Activated CD4-positive, alpha-beta memory T cell treated with anti-CD3 and anti-CD28 coated beads, Interleukin-2, amount 10 ng/mL, durations not matched to agents 7 days and 5 days (primary cell): ENCODE measurements at regions not wholly inside any gene's neighbourhood (a gene's known extent, or its start where the extent isn't known, plus 50 kb on each side); places are given as distances from the start of the nearest gene placed in this dataset.
A peak's percentile ranks its signal among the peaks of the same experiment; 100 is the strongest.

Experiments used
- CTCF ChIA-PET: fragments of 350-600 bp; sonication (Branson Sonifier 250); formaldehyde crosslinking; loops from one replicate; lab custom pipeline; 2021; ENCODE audit warnings: antibody characterized with exemption, inconsistent platforms; lab: Charles Lee
- POLR2A ChIA-PET: fragments of 350-600 bp; sonication (Branson Sonifier 250); formaldehyde crosslinking; loops from one replicate; lab custom pipeline; 2021; ENCODE audit warnings: antibody characterized with exemption; lab: Charles Lee
- DNase-seq: peaks from one replicate; pipeline ENCODE4 v3.0.0-alpha.2; 2020
- H3K27ac Mint-ChIP-seq: one replicate; pipeline ENCODE4 v1.8.0; 2021; ENCODE audit warnings: mild to moderate bottlenecking, mixed read lengths
- H3K27me3 Mint-ChIP-seq: one replicate; pipeline ENCODE4 v1.8.0; 2021; ENCODE audit warnings: mixed read lengths
- H3K36me3 Mint-ChIP-seq: one replicate; pipeline ENCODE4 v1.8.0; 2021; ENCODE audit warnings: low read depth, mixed read lengths
- H3K4me1 Mint-ChIP-seq: one replicate; pipeline ENCODE4 v1.8.0; 2021; ENCODE audit warnings: mixed read lengths
- H3K4me3 Mint-ChIP-seq: one replicate; pipeline ENCODE4 v1.8.0; 2021; ENCODE audit warnings: mild to moderate bottlenecking, mixed read lengths
- H3K9me3 Mint-ChIP-seq: one replicate; pipeline ENCODE4 v1.8.0; 2021; ENCODE audit warnings: mixed read lengths

GRCh38 chr21:33977017-33977720 is 61.6 kb upstream of the ATP5PO start:
- POLR2A ChIA-PET, result interaction anchor here (0.9 to 16.4 kb wide), 13 partner anchors 9 to 390 kb away, joined by 3 to 270 read pairs (median 5); partner anchors contain the start of genes MRPS6 and SLC5A3
- DNase-seq, result no peak
- peaks cover 30% of the 10 kb centered on the region for H3K36me3 Mint-ChIP-seq
- H3K9me3 Mint-ChIP-seq, result no peaks in the 10 kb centered on the region
- H3K4me1 Mint-ChIP-seq, result peaks cover 80% of the 10 kb centered on the region
- H3K27me3 Mint-ChIP-seq, result no peaks in the 10 kb centered on the region
- peak overlapping the region; percentile 94 for H3K27ac Mint-ChIP-seq
- CTCF ChIA-PET, result interaction anchor here (0.6 to 4.2 kb wide), 5 partner anchors 28 to 572 kb away, joined by 3 to 27 read pairs (median 3); no protein-coding TSS in a partner anchor
- H3K4me3 Mint-ChIP-seq, result peak overlapping the region; percentile 62

- ChIA-PET POLR2A (interaction anchor here (0.7 to 16.4 kb wide), 20 partner anchors 10 to 1070 kb away, joined by 3 to 270 read pairs (median 4); partner anchors contain the start of genes MRPS6 and SLC5A3), CTCF (interaction anchor here (0.6 to 4.2 kb wide), 4 partner anchors 28 to 571 kb away, joined by 3 to 27 read pairs (median 10); no protein-coding TSS in a partner anchor)
- Mint-ChIP-seq H3K4me1 (peaks cover 81% of the 10 kb centered on the region), H3K36me3 (peaks cover 37% of the 10 kb centered on the region), H3K27me3 (no peaks in the 10 kb centered on the region), H3K4me3 (peak overlapping the region; percentile 62), H3K9me3 (no peaks in the 10 kb centered on the region), H3K27ac (peak overlapping the region; percentile 94)
- peak; percentile 58 for DNase-seq
These were observed 60.7 kb upstream of the ATP5PO start for GRCh38 chr21:33976082-33977016.

DNA sequence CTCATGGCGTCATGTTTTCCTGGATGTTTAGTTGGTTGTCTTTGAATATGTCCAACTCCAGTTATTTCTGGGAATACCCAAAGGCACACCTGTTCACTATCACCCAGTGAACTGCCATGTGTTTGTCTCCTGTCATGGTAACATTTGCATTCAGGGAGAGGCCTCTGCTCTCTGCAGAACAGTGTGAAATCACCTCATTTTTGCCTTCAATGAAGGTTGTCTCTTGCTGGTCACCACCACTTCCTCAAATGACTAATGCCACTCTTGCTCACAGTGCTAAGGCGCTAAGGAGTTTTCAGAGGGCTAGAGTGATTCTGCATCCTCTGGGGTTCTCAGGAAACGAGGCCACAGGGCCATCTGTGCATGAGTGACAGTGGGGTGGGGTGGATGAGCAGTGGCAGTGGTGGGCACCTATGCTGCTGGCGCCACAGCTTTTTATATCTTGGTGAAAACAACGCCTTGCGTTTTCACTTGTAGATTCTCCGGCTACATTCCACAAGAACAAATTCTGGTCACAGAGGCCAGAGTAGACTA is 60.0 kb upstream of the ATP5PO start:
- Mint-ChIP-seq H3K36me3 (peaks cover 37% of the 10 kb centered on the region), H3K9me3 (no peaks in the 10 kb centered on the region), H3K27ac (peak overlapping the region; percentile 94), H3K4me1 (peaks cover 74% of the 10 kb centered on the region), H3K27me3 (no peaks in the 10 kb centered on the region), H3K4me3 (peak overlapping the region; percentile 62)
- POLR2A ChIA-PET, result interaction anchor here (1.0 to 16.4 kb wide), 17 partner anchors 9 to 1071 kb away, joined by 3 to 270 read pairs (median 6); partner anchors contain the start of genes MRPS6 and SLC5A3
- CTCF ChIA-PET, result interaction anchor here (3.3 to 4.2 kb wide), 2 partner anchors 27 to 52 kb away, joined by 16 to 27 read pairs; no protein-coding TSS in a partner anchor
- DNase-seq, result peak; percentile 77

DNA sequence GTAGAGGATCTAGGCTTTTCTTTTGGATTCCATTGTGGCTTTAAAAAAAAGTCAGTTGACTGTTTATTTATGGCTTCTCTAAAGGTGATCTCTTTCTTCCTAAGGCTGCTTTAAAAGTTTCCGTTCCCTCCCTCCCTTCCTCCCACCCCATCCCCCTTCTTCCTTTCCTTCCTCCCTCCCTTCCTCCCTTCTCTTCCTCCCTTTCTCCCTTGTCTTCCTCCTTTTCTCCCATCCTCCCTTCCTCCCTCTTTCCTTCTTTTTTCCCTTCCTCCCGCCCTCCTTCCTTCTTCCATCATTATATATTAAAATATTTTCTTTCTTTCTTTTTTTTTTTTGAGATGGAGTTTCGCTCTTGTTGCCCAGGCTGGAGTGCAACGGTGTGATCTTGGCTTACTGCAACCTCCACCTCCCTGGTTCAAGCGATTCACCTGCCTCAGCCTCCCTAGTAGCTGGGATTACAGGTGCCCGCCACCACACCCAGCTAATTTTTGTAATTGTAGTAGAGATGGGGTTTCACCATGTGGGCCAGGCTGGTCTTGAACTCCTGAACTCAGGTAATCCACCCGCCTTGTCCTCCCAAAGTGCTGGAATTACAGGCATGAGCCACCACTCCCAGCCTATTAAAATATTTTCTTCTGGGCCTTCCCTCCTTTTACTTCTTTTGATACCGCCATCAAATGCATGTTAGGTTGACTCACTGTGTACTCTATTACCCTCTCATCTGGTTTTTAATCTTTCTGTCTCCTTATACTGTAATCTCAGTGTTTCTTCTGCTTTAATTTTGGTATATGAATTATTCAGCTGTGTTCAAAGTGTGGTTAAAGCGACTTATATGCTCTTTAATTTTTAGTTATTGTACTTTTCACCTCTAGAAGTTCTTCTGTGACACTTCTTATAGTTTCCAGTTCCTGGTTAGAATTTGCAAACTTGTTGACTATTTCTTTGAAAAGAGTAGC is 59.2 kb upstream of the ATP5PO start:
- peaks cover 67% of the 10 kb centered on the region for H3K4me1 Mint-ChIP-seq
- peak overlapping the region; percentile 94 for H3K27ac Mint-ChIP-seq
- no peak for DNase-seq
- H3K9me3 Mint-ChIP-seq, result no peaks in the 10 kb centered on the region
- ChIA-PET POLR2A (interaction anchor here (1.2 to 16.4 kb wide), 10 partner anchors 9 to 393 kb away, joined by 4 to 270 read pairs (median 8); partner anchors contain the start of genes MRPS6 and SLC5A3), CTCF (interaction anchor here (3.3 to 4.2 kb wide), 2 partner anchors 26 to 51 kb away, joined by 16 to 27 read pairs; no protein-coding TSS in a partner anchor)
- H3K36me3 Mint-ChIP-seq, result peaks cover 44% of the 10 kb centered on the region
- H3K27me3 Mint-ChIP-seq, result no peaks in the 10 kb centered on the region
- peak overlapping the region; percentile 5 for H3K4me3 Mint-ChIP-seq

GRCh38 chr21:33973268-33973667 is 57.7 kb upstream of the ATP5PO start:
- H3K9me3 Mint-ChIP-seq, result peaks cover under 1% of the 10 kb centered on the region
- H3K4me3 Mint-ChIP-seq, result no peak overlapping the region
- POLR2A ChIA-PET, result interaction anchor here (1.3 to 16.4 kb wide), 2 partner anchors 22 to 40 kb away, joined by 3 to 270 read pairs; no protein-coding TSS in a partner anchor
- peak overlapping the region; percentile 28 for H3K27ac Mint-ChIP-seq
- H3K36me3 Mint-ChIP-seq, result peaks cover 48% of the 10 kb centered on the region
- no peak for DNase-seq
- no peaks in the 10 kb centered on the region for H3K27me3 Mint-ChIP-seq
- peaks cover 63% of the 10 kb centered on the region for H3K4me1 Mint-ChIP-seq
- CTCF ChIA-PET, result interaction anchor here (1.4 kb wide), 1 partner anchor 49 kb away, joined by 3 read pairs; no protein-coding TSS in a partner anchor

DNA sequence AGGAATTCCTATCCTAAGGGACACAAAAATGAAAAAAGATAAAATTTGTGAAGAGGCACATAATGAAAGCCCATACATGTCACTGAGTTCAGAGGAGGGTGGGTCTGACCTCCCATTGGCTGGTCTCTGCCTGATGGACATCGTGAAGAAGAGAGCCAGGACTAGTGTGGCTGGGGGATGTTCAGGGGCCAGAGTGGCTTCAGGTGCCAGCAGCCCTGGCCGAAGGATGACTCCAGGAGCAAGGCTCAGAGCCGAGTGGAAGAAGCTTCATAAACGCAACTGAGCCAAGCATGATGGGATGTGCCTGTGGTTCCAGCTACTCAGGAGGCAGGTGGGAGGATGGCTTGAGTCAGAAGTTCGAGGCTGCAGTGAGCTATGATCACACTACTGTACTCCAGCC is 56.9 kb upstream of the ATP5PO start:
- Mint-ChIP-seq H3K36me3 (peaks cover 51% of the 10 kb centered on the region), H3K4me1 (peaks cover 60% of the 10 kb centered on the region), H3K4me3 (no peak overlapping the region), H3K9me3 (peaks cover 3% of the 10 kb centered on the region), H3K27me3 (no peaks in the 10 kb centered on the region), H3K27ac (no peak overlapping the region)
- DNase-seq, result no peak
- POLR2A ChIA-PET, result interaction anchor here (1.3 to 16.4 kb wide), 2 partner anchors 22 to 40 kb away, joined by 3 to 270 read pairs; no protein-coding TSS in a partner anchor
- CTCF ChIA-PET, result interaction anchor here (1.2 to 2.5 kb wide), 2 partner anchors 14 to 49 kb away, joined by 3 to 9 read pairs; no protein-coding TSS in a partner anchor

- H3K36me3 Mint-ChIP-seq, result peaks cover 56% of the 10 kb centered on the region
- no peak for DNase-seq
- no peaks in the 10 kb centered on the region for H3K27me3 Mint-ChIP-seq
- H3K4me1 Mint-ChIP-seq, result peaks cover 50% of the 10 kb centered on the region
- H3K9me3 Mint-ChIP-seq, result peaks cover 3% of the 10 kb centered on the region
- no peak overlapping the region for H3K27ac Mint-ChIP-seq
- CTCF ChIA-PET, result interaction anchor here (1.2 to 2.5 kb wide), 2 partner anchors 13 to 48 kb away, joined by 3 to 9 read pairs; no protein-coding TSS in a partner anchor
- POLR2A ChIA-PET, result interaction anchor here (0.9 to 16.4 kb wide), 2 partner anchors 21 to 103 kb away, joined by 3 to 270 read pairs; no protein-coding TSS in a partner anchor
- H3K4me3 Mint-ChIP-seq, result no peak overlapping the region
These were observed 55.9 kb upstream of the ATP5PO start for GRCh38 chr21:33971492-33972013.

GRCh38 chr21:33969581-33969980 is 54.0 kb upstream of the ATP5PO start:
- DNase-seq, result no peak
- H3K27ac Mint-ChIP-seq, result no peak overlapping the region
- H3K4me3 Mint-ChIP-seq, result no peak overlapping the region
- H3K9me3 Mint-ChIP-seq, result peaks cover 3% of the 10 kb centered on the region
- POLR2A ChIA-PET, result interaction anchor here (0.9 to 16.4 kb wide), 8 partner anchors 10 to 378 kb away, joined by 3 to 270 read pairs (median 3); partner anchors contain the start of genes MRPS6 and SLC5A3
- no peaks in the 10 kb centered on the region for H3K27me3 Mint-ChIP-seq
- peaks cover 31% of the 10 kb centered on the region for H3K4me1 Mint-ChIP-seq
- H3K36me3 Mint-ChIP-seq, result peaks cover 51% of the 10 kb centered on the region
- CTCF ChIA-PET, result interaction anchor here (0.8 to 2.0 kb wide), 2 partner anchors 45 to 378 kb away, joined by 3 to 6 read pairs; no protein-coding TSS in a partner anchor

DNA sequence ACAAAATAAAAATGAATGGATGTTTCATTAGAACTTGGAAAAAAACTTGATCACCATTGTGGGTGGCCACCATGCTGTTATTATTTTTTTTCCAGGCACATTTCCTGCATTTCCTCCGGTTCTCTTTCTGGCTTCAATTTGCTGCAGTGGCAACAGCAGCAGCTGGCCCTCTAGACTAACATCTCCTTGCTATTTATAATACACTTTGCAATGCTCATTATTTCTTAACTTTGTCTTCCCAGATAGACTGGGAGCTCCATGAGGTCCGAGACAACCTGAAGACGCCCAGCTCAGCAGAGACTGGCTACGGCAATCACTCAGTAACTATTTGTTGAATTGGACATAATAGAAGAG is 53.4 kb upstream of the ATP5PO start:
- Mint-ChIP-seq H3K9me3 (peaks cover 3% of the 10 kb centered on the region), H3K36me3 (peaks cover 51% of the 10 kb centered on the region), H3K4me1 (peaks cover 27% of the 10 kb centered on the region), H3K4me3 (no peak overlapping the region), H3K27me3 (no peaks in the 10 kb centered on the region), H3K27ac (no peak overlapping the region)
- DNase-seq, result no peak
- ChIA-PET CTCF (interaction anchor here (0.8 to 2.0 kb wide), 3 partner anchors 20 to 379 kb away, joined by 3 to 6 read pairs (median 4); no protein-coding TSS in a partner anchor), POLR2A (interaction anchor here (0.9 to 16.4 kb wide), 8 partner anchors 8 to 104 kb away, joined by 3 to 270 read pairs (median 3); partner anchors contain the start of genes MRPS6 and SLC5A3)

DNA sequence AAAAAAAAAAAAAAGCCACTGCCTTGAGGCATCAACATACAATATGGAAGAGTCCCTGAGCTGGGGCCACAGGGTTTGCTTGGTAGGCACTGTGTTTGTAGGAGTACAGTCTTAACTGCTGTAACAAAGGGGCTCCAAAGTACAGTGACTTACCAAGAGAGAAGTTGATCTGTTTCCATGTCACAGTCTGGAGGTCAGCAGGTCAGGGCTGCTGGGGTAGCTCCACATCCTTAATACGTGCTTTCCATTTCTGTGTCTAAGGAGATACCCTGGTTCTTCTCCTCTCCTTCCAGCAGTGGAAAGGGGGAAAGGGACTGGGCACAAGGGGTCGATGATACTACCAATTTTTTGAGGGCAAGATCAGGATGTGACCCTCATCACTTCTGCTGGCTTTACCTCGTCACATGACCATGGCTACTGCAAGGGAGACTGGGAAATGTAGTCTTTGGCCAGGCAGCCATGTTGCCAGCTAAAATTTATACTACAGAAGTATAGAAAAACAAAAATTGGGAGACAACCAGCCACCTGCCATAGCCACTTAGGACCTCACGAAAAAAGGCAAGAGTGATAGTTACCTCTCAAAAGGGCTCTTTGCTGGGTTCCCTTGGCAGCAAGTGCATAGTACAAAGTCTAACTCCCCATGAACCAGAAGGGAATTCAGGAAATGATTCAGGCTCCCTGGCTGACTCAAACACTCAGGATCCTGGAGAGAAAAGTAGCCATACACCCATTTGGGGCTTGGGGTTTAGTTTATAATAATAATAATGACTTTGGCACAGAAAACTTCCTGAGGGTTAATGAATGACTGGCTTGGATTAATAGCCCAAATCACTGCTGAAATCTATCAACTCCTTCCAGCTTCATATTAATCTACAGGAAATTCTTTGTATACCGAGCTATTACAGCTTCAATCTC is 52.7 kb upstream of the ATP5PO start:
- POLR2A ChIA-PET, result interaction anchor here (0.9 to 16.4 kb wide), 7 partner anchors 9 to 105 kb away, joined by 3 to 270 read pairs (median 3); partner anchors contain the start of genes MRPS6 and SLC5A3
- Mint-ChIP-seq H3K36me3 (peaks cover 57% of the 10 kb centered on the region), H3K27ac (peak overlapping the region; percentile 14), H3K4me1 (peaks cover 24% of the 10 kb centered on the region), H3K27me3 (no peaks in the 10 kb centered on the region), H3K9me3 (peaks cover 3% of the 10 kb centered on the region), H3K4me3 (no peak overlapping the region)
- CTCF ChIA-PET, result interaction anchor here (1.0 to 2.0 kb wide), 3 partner anchors 19 to 380 kb away, joined by 3 to 6 read pairs (median 4); no protein-coding TSS in a partner anchor
- DNase-seq, result no peak
